Lung (tissue), 11 donors: ENCODE measurements at regions not wholly inside any gene's neighbourhood (a gene's known extent, or its start where the extent isn't known, plus 50 kb on each side); places are given as distances from the start of the nearest gene placed in this dataset.

Experiments
- ATAC-seq: fragments of 200-7000 bp; cut with Tn5 transposase; one replicate; pipeline ENCODE4 v1.9.1; 2020; ENCODE audit warnings: moderate number of reproducible peaks; ENCODE audit not compliant: insufficient read depth, low FRiP score
- DNase-seq, 3 donors: peaks; one replicate each; pipeline ENCODE4 v3.0.0-alpha.2; 2013 to 2017
- H3K27ac ChIP-seq, 2 donors: one replicate each; pipeline ENCODE4 v1.5.1; 2013; ENCODE audit warnings: mild to moderate bottlenecking in 2 of 2, moderate library complexity in 2 of 2, control low read depth in 1 of 2, inconsistent platforms in 1 of 2, low read depth in 1 of 2, low read length in 1 of 2
- H3K27me3 ChIP-seq, 3 donors: one replicate each; pipeline ENCODE4 v1.5.1; 2013; ENCODE audit warnings: low read length in 2 of 3; ENCODE audit not compliant: control insufficient read depth in 3 of 3, insufficient read depth in 3 of 3
- H3K36me3 ChIP-seq, 4 donors: one replicate each; pipeline ENCODE4 v1.5.1; 2013; ENCODE audit warnings: low read length in 4 of 4, mild to moderate bottlenecking in 1 of 4, moderate library complexity in 1 of 4; ENCODE audit not compliant: control insufficient read depth in 4 of 4, insufficient read depth in 4 of 4
- H3K4me1 ChIP-seq, 5 donors: one replicate each; pipeline ENCODE4 v1.5.1; 2013; ENCODE audit warnings: low read length in 5 of 5, mild to moderate bottlenecking in 2 of 5, moderate library complexity in 1 of 5; ENCODE audit not compliant: control insufficient read depth in 5 of 5, insufficient read depth in 5 of 5
- H3K4me3 ChIP-seq: one replicate; pipeline ENCODE4 v1.5.1; 2013; ENCODE audit warnings: mild to moderate bottlenecking, control low read depth, moderate library complexity
- H3K9ac ChIP-seq, 2 donors: one replicate each; pipeline ENCODE4 v1.5.1; 2013; ENCODE audit warnings: low read length in 2 of 2, control low read depth in 1 of 2; ENCODE audit not compliant: insufficient read depth in 1 of 2
- H3K9me3 ChIP-seq, 4 donors: one replicate each; pipeline ENCODE4 v1.5.1; 2013; ENCODE audit warnings: low read length in 3 of 4, mild to moderate bottlenecking in 1 of 4, moderate library complexity in 1 of 4; ENCODE audit not compliant: control insufficient read depth in 4 of 4, insufficient read depth in 3 of 4
- WGBS, 2 donors: extraction: QIAGEN DNeasy Blood & Tissue Kit; methylation state at CpG; one replicate each; pipeline ENCODE4 v1.1.7; 2013; 5-methylcytosine and 5-hydroxymethylcytosine counted together
- TF ChIP-seq, protein P1 (sequence below): IDR thresholded peaks from 2 replicates; pipeline ENCODE4 v1.5.1; 2012; ENCODE audit warnings: mild to moderate bottlenecking; ENCODE audit errors: control extremely low read depth, extremely low read depth
- donor health status: control.
- donor health status: control.
- donor health status: Bipolar disorder and iron deficiency.
- donor health status: healthy.
- donor health status: DM: yes; HTN: yes; CAD: no.

DNA sequence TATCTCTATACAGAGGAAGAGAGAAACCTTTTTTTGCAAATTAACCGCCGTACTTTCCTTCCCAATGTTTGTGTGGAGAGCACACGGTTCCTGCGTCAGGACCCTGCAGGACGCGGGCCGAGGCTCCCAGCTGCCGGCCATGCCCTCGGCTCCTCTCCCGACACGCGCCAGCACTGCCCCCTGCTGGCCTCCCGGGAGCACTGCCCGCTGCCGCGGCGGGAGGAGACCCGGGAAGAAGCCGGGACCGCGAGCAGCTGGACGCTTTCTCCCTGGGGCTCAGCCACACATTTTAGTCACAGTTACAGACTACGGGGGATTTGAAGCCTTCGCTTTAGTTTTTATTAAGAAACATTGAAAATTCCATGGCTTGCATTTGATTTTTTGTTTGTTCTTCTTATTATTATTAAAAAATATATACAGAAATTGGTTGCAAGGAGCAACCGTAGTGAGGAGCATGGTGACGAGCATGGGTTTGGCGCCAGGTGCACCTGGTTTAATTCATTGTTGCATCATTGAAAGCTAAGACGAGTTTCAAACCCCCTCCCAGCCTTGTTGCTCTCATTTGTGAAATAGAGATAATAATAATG, 401.2 kb downstream of the GALR1 start:
- Histone ChIP-seq H3K4me1 (no peaks in the 10 kb centered on the region), H3K36me3 (no peaks in the 10 kb centered on the region), H3K9me3 (no peaks in the 10 kb centered on the region), H3K4me3 (no peak overlapping the region), H3K9ac (no peak overlapping the region), H3K27me3 (peaks cover 0 to 8% (median 4%) of the 10 kb centered on the region in 3 donors), H3K27ac (no peak overlapping the region)
- TF ChIP-seq, protein P1, sequence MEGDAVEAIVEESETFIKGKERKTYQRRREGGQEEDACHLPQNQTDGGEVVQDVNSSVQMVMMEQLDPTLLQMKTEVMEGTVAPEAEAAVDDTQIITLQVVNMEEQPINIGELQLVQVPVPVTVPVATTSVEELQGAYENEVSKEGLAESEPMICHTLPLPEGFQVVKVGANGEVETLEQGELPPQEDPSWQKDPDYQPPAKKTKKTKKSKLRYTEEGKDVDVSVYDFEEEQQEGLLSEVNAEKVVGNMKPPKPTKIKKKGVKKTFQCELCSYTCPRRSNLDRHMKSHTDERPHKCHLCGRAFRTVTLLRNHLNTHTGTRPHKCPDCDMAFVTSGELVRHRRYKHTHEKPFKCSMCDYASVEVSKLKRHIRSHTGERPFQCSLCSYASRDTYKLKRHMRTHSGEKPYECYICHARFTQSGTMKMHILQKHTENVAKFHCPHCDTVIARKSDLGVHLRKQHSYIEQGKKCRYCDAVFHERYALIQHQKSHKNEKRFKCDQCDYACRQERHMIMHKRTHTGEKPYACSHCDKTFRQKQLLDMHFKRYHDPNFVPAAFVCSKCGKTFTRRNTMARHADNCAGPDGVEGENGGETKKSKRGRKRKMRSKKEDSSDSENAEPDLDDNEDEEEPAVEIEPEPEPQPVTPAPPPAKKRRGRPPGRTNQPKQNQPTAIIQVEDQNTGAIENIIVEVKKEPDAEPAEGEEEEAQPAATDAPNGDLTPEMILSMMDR = peak; percentile 82
- DNase-seq (peak; percentile 51 to 73 (median 66)), ATAC-seq (peak; percentile 90)
- WGBS, 2 donors = 9% methylated on average over 28 of the region's 28 CpGs

- peaks cover 0 to 8% (median 4%) of the 10 kb centered on the region in 3 donors for H3K27me3 ChIP-seq
- no peak for ATAC-seq
- no peak for DNase-seq
- WGBS, 2 donors = 78 to 88% methylated on average over 13 of the region's 13 CpGs
- H3K27ac ChIP-seq = no peak overlapping the region
- no peak overlapping the region for H3K4me3 ChIP-seq
- no peaks in the 10 kb centered on the region for H3K9me3 ChIP-seq
- no peaks in the 10 kb centered on the region for H3K36me3 ChIP-seq
- no peak overlapping the region for H3K9ac ChIP-seq
- TF ChIP-seq, protein P1 = no peak
- H3K4me1 ChIP-seq = no peaks in the 10 kb centered on the region
Measured at GRCh38 chr18:77651441-77651840, 401.8 kb downstream of the GALR1 start.

DNA sequence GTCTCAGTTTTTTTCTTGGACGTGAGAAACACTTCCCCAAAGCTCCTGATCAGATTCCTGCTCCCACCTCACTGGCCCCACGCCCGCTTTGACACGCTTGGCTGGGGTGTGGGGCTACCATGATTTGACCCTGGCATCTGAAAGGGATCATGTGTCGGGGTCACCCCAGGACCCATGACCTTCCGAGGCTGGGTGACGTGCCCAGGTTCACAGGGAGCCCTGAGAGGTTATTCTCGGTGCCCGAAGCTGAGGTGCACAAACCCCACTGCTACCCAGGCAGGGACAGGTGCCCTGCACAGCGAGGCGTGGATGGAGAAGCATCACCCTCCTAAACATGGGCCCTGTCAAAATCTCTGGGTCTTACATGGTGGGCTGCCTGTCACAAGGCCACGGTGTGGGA, 404.1 kb downstream of the GALR1 start:
- peaks cover 0 to 1% (median 0%) of the 10 kb centered on the region in 4 donors for H3K9me3 ChIP-seq
- H3K9ac ChIP-seq = no peak overlapping the region
- DNase-seq (no peak), ATAC-seq (no peak)
- peaks cover 0 to 8% (median 4%) of the 10 kb centered on the region in 3 donors for H3K27me3 ChIP-seq
- no peaks in the 10 kb centered on the region for H3K4me1 ChIP-seq
- no peak overlapping the region for H3K27ac ChIP-seq
- no peaks in the 10 kb centered on the region for H3K36me3 ChIP-seq
- TF ChIP-seq, protein P1 = no peak
- no peak overlapping the region for H3K4me3 ChIP-seq
- WGBS, 2 donors = 89 to 94% methylated on average over 12 of the region's 12 CpGs

- Histone ChIP-seq H3K9me3 (peaks cover 0 to 1% (median 0%) of the 10 kb centered on the region in 4 donors), H3K4me1 (no peaks in the 10 kb centered on the region), H3K9ac (no peak overlapping the region), H3K36me3 (no peaks in the 10 kb centered on the region), H3K27me3 (peaks cover 0 to 8% (median 4%) of the 10 kb centered on the region in 3 donors), H3K27ac (no peak overlapping the region), H3K4me3 (no peak overlapping the region)
- no peak for DNase-seq
- no peak for ATAC-seq
- TF ChIP-seq, protein P1 = no peak
- WGBS, 2 donors = 79 to 87% methylated on average over 5 of the region's 5 CpGs
Measured at GRCh38 chr18:77654302-77654701, 404.7 kb downstream of the GALR1 start.
